HG03520 (cell line): ENCODE measurements at regions not wholly inside any gene's neighbourhood (a gene's known extent, or its start where the extent isn't known, plus 50 kb on each side); places are given as distances from the start of the nearest gene placed in this dataset.

Experiments
- ATAC-seq: cut with Tn5 transposase; IDR thresholded peaks from one replicate; pipeline ENCODE4 v1.9.1; 2021; ENCODE audit warnings: mild to moderate bottlenecking, moderate library complexity; ENCODE audit not compliant: unreplicated experiment

GRCh38 chr3:148004331-148004730 lies 595.2 kb downstream of the ZIC1 start:
- no peak for ATAC-seq

GRCh38 chr3:148005456-148005855 lies 596.3 kb downstream of the ZIC1 start:
- ATAC-seq = no peak

GRCh38 chr3:148006508-148006907 lies 597.3 kb downstream of the ZIC1 start:
- no peak for ATAC-seq

GRCh38 chr3:148008591-148008990 lies 599.4 kb downstream of the ZIC1 start:
- ATAC-seq = no peak

- ATAC-seq = no peak
Observed at GRCh38 chr3:148020861-148021260, 611.7 kb downstream of the ZIC1 start.

- no peak for ATAC-seq
Observed at GRCh38 chr3:148021381-148021780, 612.2 kb downstream of the ZIC1 start.

GRCh38 chr3:148023994-148024393 lies 614.8 kb downstream of the ZIC1 start:
- no peak for ATAC-seq

GRCh38 chr3:148026009-148026588 lies 616.9 kb downstream of the ZIC1 start:
- no peak for ATAC-seq

GRCh38 chr3:148030975-148031374 lies 621.8 kb downstream of the ZIC1 start:
- ATAC-seq = no peak

GRCh38 chr3:148034353-148034752 lies 625.2 kb downstream of the ZIC1 start:
- ATAC-seq = no peak

- ATAC-seq = no peak
Observed at GRCh38 chr3:148036331-148036876, 627.2 kb downstream of the ZIC1 start.

- no peak for ATAC-seq
Observed at GRCh38 chr3:148042663-148043445, 633.7 kb downstream of the ZIC1 start.

- no peak for ATAC-seq
Observed at GRCh38 chr3:148044151-148044550, 635.0 kb downstream of the ZIC1 start.

GRCh38 chr3:148054999-148055398 lies 642.7 kb upstream of the AGTR1 start:
- no peak for ATAC-seq

GRCh38 chr3:148062590-148062989 lies 635.1 kb upstream of the AGTR1 start:
- no peak for ATAC-seq

GRCh38 chr3:148066802-148067201 lies 630.9 kb upstream of the AGTR1 start:
- ATAC-seq = no peak

GRCh38 chr3:148068466-148068865 lies 629.2 kb upstream of the AGTR1 start:
- no peak for ATAC-seq

- ATAC-seq = no peak
Observed at GRCh38 chr3:148070041-148070440, 627.7 kb upstream of the AGTR1 start.

- ATAC-seq = no peak
Observed at GRCh38 chr3:148073721-148074456, 623.8 kb upstream of the AGTR1 start.

GRCh38 chr3:148074946-148075345 lies 622.8 kb upstream of the AGTR1 start:
- no peak for ATAC-seq
